Fibroblast of lung (primary cell): ENCODE measurements at regions not wholly inside any gene's neighbourhood (a gene's known extent, or its start where the extent isn't known, plus 50 kb on each side); places are given as distances from the start of the nearest gene placed in this dataset.

Experiments used
- CTCF ChIP-seq, 2 donors: IDR thresholded peaks in 1 of 2; conservative IDR thresholded peaks in 1 of 2; 1 replicate in 1 of 2; 2 replicates in 1 of 2; pipeline ENCODE4 v1.5.1; 2011 to 2012; ENCODE audit warnings: low read length in 2 of 2, control low read depth in 1 of 2, inconsistent platforms in 1 of 2, low read depth in 1 of 2, mild to moderate bottlenecking in 1 of 2
- EZH2 ChIP-seq: IDR thresholded peaks from 2 replicates; pipeline ENCODE4 v1.5.1; 2012; ENCODE audit warnings: low read length, control low read depth, mild to moderate bottlenecking; ENCODE audit errors: missing control alignments

GRCh38 chr2:11903085-11903606 is 156.7 kb downstream of the LPIN1 start:
- TF ChIP-seq CTCF (conservative IDR thresholded peaks at IDR 0.05 in 1 of 2, IDR thresholded peaks at IDR 0.05 in 1 of 2; ENCODE audit: low read depth in 1 of 2, low read length in 2 of 2) = no peak
- TF ChIP-seq EZH2 = no peak
